ENCODE measurements at regions not wholly inside any gene's neighbourhood (a gene's known extent, or its start where the extent isn't known, plus 50 kb on each side); places are given as distances from the start of the nearest gene placed in this dataset.
"Not testable (repeated sequence)": the region's sequence is repeated elsewhere in the genome, so short reads cannot be mapped to it uniquely, and the experiment has no call there.

- no peak overlapping the region for H3K27ac ChIP-seq (ENCODE audit: low read depth, low read length)
These were observed 239.1 kb upstream of the IRF2BP2 start for GRCh38 chr1:234848972-234849649.

DNA sequence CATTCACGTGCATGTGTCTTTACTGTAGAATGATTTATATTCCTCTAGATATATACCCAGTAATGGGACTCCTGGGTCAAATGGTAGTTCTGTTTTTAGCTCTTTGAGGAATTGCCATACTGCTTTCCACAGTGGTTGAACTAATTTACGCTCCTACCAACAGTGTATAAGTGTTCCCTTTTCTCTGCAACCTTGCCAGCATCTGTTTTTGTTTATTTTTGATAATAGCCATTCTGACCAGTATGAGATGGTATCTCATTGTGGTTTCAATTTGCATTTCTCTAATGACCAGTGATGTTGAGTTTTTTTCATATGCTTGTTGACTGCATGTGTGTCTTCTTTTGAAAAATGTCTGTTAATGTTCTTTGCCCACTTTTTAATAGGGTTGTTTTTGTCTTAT lies 236.8 kb upstream of the IRF2BP2 start:
- H3K9me2 ChIP-seq (ENCODE audit: insufficient read depth); H3K27ac ChIP-seq (ENCODE audit: low read depth, low read length); H3K4me2 ChIP-seq (ENCODE audit: low read length); H3K4me3 ChIP-seq (replicated peaks in 1 of 2; ENCODE audit: low read depth in 1 of 2, low read length in 2 of 2); H4K20me1 ChIP-seq (ENCODE audit: insufficient read depth); H3K79me2 ChIP-seq (ENCODE audit: insufficient read depth, low read length); H3K27me3 ChIP-seq (ENCODE audit: insufficient read depth, low read length); H3K4me1 ChIP-seq (ENCODE audit: control insufficient read depth in 1 of 2, insufficient read depth in 2 of 2, low read length in 2 of 2); CTCF ChIA-PET; H3K9ac ChIP-seq (ENCODE audit: low read length); BruUV-seq (replicated peaks); ATAC-seq; intact Hi-C loops (cut with micrococcal nuclease); RAD21 ChIA-PET (ENCODE audit: low non-redundant PET in 1 of 2, low total read pairs in 2 of 2, uncharacterized antibody in 2 of 2, unreplicated experiment in 2 of 2); POLR2A ChIA-PET; H2AFZ ChIP-seq (ENCODE audit: low read depth, low read length, poor library complexity, severe bottlenecking); H3K9me3 ChIP-seq (ENCODE audit: control insufficient read depth in 1 of 2, insufficient read depth in 1 of 2, low read depth in 1 of 2, low read length in 2 of 2); H3K36me3 ChIP-seq (ENCODE audit: control insufficient read depth in 1 of 2, insufficient read depth in 2 of 2, low read length in 2 of 2); DNase-seq (ENCODE audit: low read depth, low spot score): not testable (repeated sequence)

More at GRCh38 chr1:234848972-234849649, 239.1 kb upstream of the IRF2BP2 start:
- ChIA-PET CTCF (no interaction called here), POLR2A (no interaction called here), RAD21 (ENCODE audit: low non-redundant PET in 1 of 2, low total read pairs in 2 of 2, uncharacterized antibody in 2 of 2, unreplicated experiment in 2 of 2) (no interaction called here)
- no peaks in the 10 kb centered on the region for H3K4me1 ChIP-seq (ENCODE audit: control insufficient read depth in 1 of 2, insufficient read depth in 2 of 2, low read length in 2 of 2)
- no peak overlapping the region for H3K9ac ChIP-seq (ENCODE audit: low read length)
- DNase-seq (ENCODE audit: low read depth, low spot score) (no peak), ATAC-seq (peak; percentile 72)
- H4K20me1 ChIP-seq (ENCODE audit: insufficient read depth): no peaks in the 10 kb centered on the region
- intact Hi-C loops (cut with micrococcal nuclease): no loop called here
- H3K9me2 ChIP-seq (ENCODE audit: insufficient read depth): no peaks in the 10 kb centered on the region
- no peak overlapping the region for H2AFZ ChIP-seq (ENCODE audit: low read depth, low read length, poor library complexity, severe bottlenecking)
- no peaks in the 10 kb centered on the region for H3K9me3 ChIP-seq (ENCODE audit: control insufficient read depth in 1 of 2, insufficient read depth in 1 of 2, low read depth in 1 of 2, low read length in 2 of 2)
- H3K79me2 ChIP-seq (ENCODE audit: insufficient read depth, low read length): no peaks in the 10 kb centered on the region
- H3K36me3 ChIP-seq (ENCODE audit: control insufficient read depth in 1 of 2, insufficient read depth in 2 of 2, low read length in 2 of 2): no peaks in the 10 kb centered on the region
- no TSS peak for BruUV-seq (replicated peaks)
- TF ChIP-seq ZFX (IDR thresholded peaks at IDR 0.05) (no peak), CEBPB (IDR thresholded peaks at IDR 0.05; ENCODE audit: low read depth) (no peak), RAD21 (IDR thresholded peaks at IDR 0.05; ENCODE audit: low read depth) (peak; percentile 32), JUND (IDR thresholded peaks at IDR 0.05) (no peak)
- TF ChIP-seq, protein P1, sequence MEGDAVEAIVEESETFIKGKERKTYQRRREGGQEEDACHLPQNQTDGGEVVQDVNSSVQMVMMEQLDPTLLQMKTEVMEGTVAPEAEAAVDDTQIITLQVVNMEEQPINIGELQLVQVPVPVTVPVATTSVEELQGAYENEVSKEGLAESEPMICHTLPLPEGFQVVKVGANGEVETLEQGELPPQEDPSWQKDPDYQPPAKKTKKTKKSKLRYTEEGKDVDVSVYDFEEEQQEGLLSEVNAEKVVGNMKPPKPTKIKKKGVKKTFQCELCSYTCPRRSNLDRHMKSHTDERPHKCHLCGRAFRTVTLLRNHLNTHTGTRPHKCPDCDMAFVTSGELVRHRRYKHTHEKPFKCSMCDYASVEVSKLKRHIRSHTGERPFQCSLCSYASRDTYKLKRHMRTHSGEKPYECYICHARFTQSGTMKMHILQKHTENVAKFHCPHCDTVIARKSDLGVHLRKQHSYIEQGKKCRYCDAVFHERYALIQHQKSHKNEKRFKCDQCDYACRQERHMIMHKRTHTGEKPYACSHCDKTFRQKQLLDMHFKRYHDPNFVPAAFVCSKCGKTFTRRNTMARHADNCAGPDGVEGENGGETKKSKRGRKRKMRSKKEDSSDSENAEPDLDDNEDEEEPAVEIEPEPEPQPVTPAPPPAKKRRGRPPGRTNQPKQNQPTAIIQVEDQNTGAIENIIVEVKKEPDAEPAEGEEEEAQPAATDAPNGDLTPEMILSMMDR (IDR thresholded peaks at IDR 0.05 in 2 of 3, conservative IDR thresholded peaks at IDR 0.05 in 1 of 3; ENCODE audit: borderline replicate concordance in 1 of 3, insufficient read depth in 1 of 3, low read depth in 2 of 3, low read length in 2 of 3): peak in 2 of 3 experiments; percentile 23 to 32; a peak in 3 of 6 replicates
- H3K27me3 ChIP-seq (ENCODE audit: insufficient read depth, low read length): peaks cover 4% of the 10 kb centered on the region; the same call in 1 of the 2 replicates
- no peak overlapping the region for H3K4me3 ChIP-seq (replicated peaks in 1 of 2; ENCODE audit: low read depth in 1 of 2, low read length in 2 of 2)
- no peak overlapping the region for H3K4me2 ChIP-seq (ENCODE audit: low read length)
